HepG2 (cell line): ENCODE measurements at regions not wholly inside any gene's neighbourhood (a gene's known extent, or its start where the extent isn't known, plus 50 kb on each side); places are given as distances from the start of the nearest gene placed in this dataset.

Source experiments
- ATAC-seq: fragments of 200-7000 bp; cut with Tn5 transposase; 3 replicates; pipeline ENCODE4 v1.9.1; 2020; ENCODE audit warnings: mild to moderate bottlenecking, moderate library complexity
- BruUV-seq: library from RNA; stranded (reverse); fragments of 400-500 nt; replicated peaks from 2 replicates; lab custom pipeline; 2021; lab: Mats Ljungman, UMichigan
- CTCF ChIA-PET: fragments of 300-600 bp; formaldehyde crosslinking; extraction: SDS; loops from one replicate; lab custom pipeline; 2021; ENCODE audit warnings: low total read pairs, inconsistent platforms, low intra/inter-chr PET ratio; lab: Yijun Ruan, JAX
- POLR2A ChIA-PET: fragments of 350-600 bp; sonication (Branson Sonifier 250); formaldehyde crosslinking; loops from one replicate; lab custom pipeline; 2020; ENCODE audit warnings: antibody characterized with exemption, inconsistent platforms; lab: Yijun Ruan, JAX
- DNase-seq: peaks from one replicate; pipeline ENCODE4 v3.0.0-alpha.2; 2015; ENCODE audit warnings: low spot score
- FAIRE-seq: peaks from 3 replicates; lab custom pipeline; 2011; peaks lifted over from hg19 to GRCh38; lab: Jason Lieb, UNC
- H2AFZ ChIP-seq: one replicate; pipeline ENCODE4 v1.6.1; 2011; ENCODE audit warnings: low read length, inconsistent platforms
- H3K27ac ChIP-seq: fragments of 300-600 bp; 3 replicates; pipeline ENCODE4 v1.8.0; 2011; ENCODE audit warnings: mixed run types, mild to moderate bottlenecking, mixed read lengths, low read length, inconsistent platforms; ENCODE audit not compliant: insufficient read depth; ENCODE audit errors: extremely low read length
- H3K27me3 ChIP-seq, 2 experiments: fragments of 200-600 bp in 1 of 2; 2 replicates in 1 of 2; 3 replicates in 1 of 2; pipeline versions ENCODE4 v1.6.0 to v1.8.0; 2011; ENCODE audit warnings: low read length in 2 of 2, mild to moderate bottlenecking in 2 of 2, moderate library complexity in 2 of 2, inconsistent platforms in 1 of 2; ENCODE audit not compliant: insufficient read depth in 2 of 2, control insufficient read depth in 1 of 2
- H3K36me3 ChIP-seq, 2 experiments: fragments of 200-600 bp in 1 of 2; replicated peaks in 1 of 2; 2 replicates in 1 of 2; 3 replicates in 1 of 2; pipeline versions ENCODE4 v1.5.1 to v1.8.0; 2011; ENCODE audit warnings: low read length in 2 of 2, inconsistent platforms in 1 of 2; ENCODE audit not compliant: insufficient read depth in 2 of 2, control insufficient read depth in 1 of 2
- H3K4me1 ChIP-seq: 2 replicates; pipeline ENCODE4 v1.5.1; 2012; ENCODE audit warnings: low read length, inconsistent platforms; ENCODE audit not compliant: insufficient read depth
- H3K4me2 ChIP-seq: 2 replicates; pipeline ENCODE4 v1.6.0; 2011; ENCODE audit warnings: low read depth, low read length, inconsistent platforms
- H3K4me3 ChIP-seq, 3 experiments: fragments of 200-600 bp in 1 of 3; sonication (generic), shearing (Covaris generic) in 1 of 3; replicated peaks in 1 of 3; 2 replicates each; pipeline ENCODE4 v1.5.1; 2011 to 2016; ENCODE audit warnings: low read length in 3 of 3, inconsistent platforms in 2 of 3, low read depth in 2 of 3, mild to moderate bottlenecking in 2 of 3, control low read depth in 1 of 3, mixed read lengths in 1 of 3; ENCODE audit not compliant: insufficient read depth in 1 of 3
- H3K79me2 ChIP-seq: one replicate; pipeline ENCODE4 v1.6.1; 2011; ENCODE audit warnings: low read length, inconsistent platforms; ENCODE audit not compliant: insufficient read depth
- H3K9ac ChIP-seq: 2 replicates; pipeline ENCODE4 v1.6.0; 2011; ENCODE audit warnings: mild to moderate bottlenecking, low read depth, low read length, inconsistent platforms; ENCODE audit not compliant: insufficient read depth
- H3K9me3 ChIP-seq: 2 replicates; pipeline ENCODE4 v1.5.1; 2012; ENCODE audit warnings: mild to moderate bottlenecking, low read length
- H4K20me1 ChIP-seq: 2 replicates; pipeline ENCODE4 v1.6.0; 2011; ENCODE audit warnings: inconsistent platforms, mild to moderate bottlenecking, low read length, moderate library complexity; ENCODE audit not compliant: insufficient read depth
- CEBPB ChIP-seq: IDR thresholded peaks from 2 replicates; pipeline ENCODE4 v1.6.1; 2011; ENCODE audit warnings: low read depth, low read length, improper control_type of control experiment, borderline replicate concordance
- HNRNPUL1 ChIP-seq: fragments of 200-400 bp; formaldehyde crosslinking; IDR thresholded peaks from 2 replicates; pipeline ENCODE4 v1.6.1; 2017; ENCODE audit warnings: low read depth, mild to moderate bottlenecking, low read length, moderate library complexity
- KLF9 ChIP-seq: IDR thresholded peaks from 2 replicates; pipeline ENCODE4 v1.6.1; 2016; ENCODE audit warnings: low read depth
- MAF1 ChIP-seq: sonication (generic); formaldehyde crosslinking; IDR thresholded peaks from 2 replicates; pipeline ENCODE4 v1.5.0; 2020; ENCODE audit warnings: missing genetic modification reagents, borderline replicate concordance
- MXD1 ChIP-seq: sonication (generic); formaldehyde crosslinking; IDR thresholded peaks from 2 replicates; pipeline ENCODE4 v1.4.0; 2020; ENCODE audit warnings: mild to moderate bottlenecking, missing genetic modification reagents
- RNF219 ChIP-seq: sonication (generic); formaldehyde crosslinking; IDR thresholded peaks from 2 replicates; pipeline ENCODE4 v1.5.0; 2020; ENCODE audit warnings: mild to moderate bottlenecking, missing genetic modification reagents
- RXRB ChIP-seq: IDR thresholded peaks from 2 replicates; pipeline ENCODE4 v1.6.1; 2016; ENCODE audit warnings: borderline replicate concordance, missing genetic modification reagents, missing compliant biosample characterization
- SRSF4 ChIP-seq: fragments of 200-400 bp; formaldehyde crosslinking; IDR thresholded peaks from one replicate; pipeline ENCODE4 v1.6.1; 2018; ENCODE audit warnings: mild to moderate bottlenecking, low read depth, low read length, moderate library complexity; ENCODE audit not compliant: poor library complexity, severe bottlenecking
- TARDBP ChIP-seq: sonication (generic); formaldehyde crosslinking; IDR thresholded peaks from 2 replicates; pipeline ENCODE4 v1.8.0; 2022; ENCODE audit warnings: mild to moderate bottlenecking, missing genetic modification reagents
- THAP7 ChIP-seq: sonication (generic); formaldehyde crosslinking; IDR thresholded peaks from 2 replicates; pipeline ENCODE4 v1.8.1; 2023; ENCODE audit warnings: mild to moderate bottlenecking, missing genetic modification reagents
- TP53 ChIP-seq: sonication (generic); formaldehyde crosslinking; conservative IDR thresholded peaks from 2 replicates; pipeline ENCODE4 v1.4.0; 2020; ENCODE audit warnings: missing genetic modification reagents
- ZNF143 ChIP-seq: sonication (generic); formaldehyde crosslinking; IDR thresholded peaks from 2 replicates; pipeline ENCODE4 v1.4.0; 2020; ENCODE audit warnings: missing genetic modification reagents
- ZNF224 ChIP-seq: sonication (generic); formaldehyde crosslinking; IDR thresholded peaks from 2 replicates; pipeline ENCODE4 v1.5.0; 2020; ENCODE audit warnings: mild to moderate bottlenecking, missing genetic modification reagents
- ZNF30 ChIP-seq: sonication (generic); formaldehyde crosslinking; IDR thresholded peaks from 2 replicates; pipeline ENCODE4 v1.5.0; 2020; ENCODE audit warnings: mild to moderate bottlenecking, missing genetic modification reagents
- ZNF644 ChIP-seq: IDR thresholded peaks from 2 replicates; pipeline ENCODE4 v1.6.1; 2016; ENCODE audit warnings: low read depth
- ZNF772 ChIP-seq: sonication (generic); formaldehyde crosslinking; IDR thresholded peaks from 2 replicates; pipeline ENCODE4 v1.5.0; 2020; ENCODE audit warnings: mild to moderate bottlenecking, missing genetic modification reagents
- ZNF788 ChIP-seq: sonication (generic); formaldehyde crosslinking; IDR thresholded peaks from 2 replicates; pipeline ENCODE4 v1.5.0; 2020; ENCODE audit warnings: mild to moderate bottlenecking, missing genetic modification reagents, borderline replicate concordance
- ZZZ3 ChIP-seq: sonication (generic); formaldehyde crosslinking; IDR thresholded peaks from 2 replicates; pipeline ENCODE4 v1.4.0; 2020; ENCODE audit warnings: missing genetic modification reagents, mild to moderate bottlenecking, borderline replicate concordance
- WGBS: methylation state at CpG from one replicate; pipeline ENCODE4 v1.1.6; 2017; ENCODE audit warnings: low lambda C conversion rate; 5-methylcytosine and 5-hydroxymethylcytosine counted together
- in situ Hi-C: cut with HindIII; loops from 2 replicates; pipeline ENCODE4 v1.10.0; 2017; ENCODE audit warnings: low pct_unique_long_range_greater_than_20kb; ENCODE audit not compliant: extremely low pct_ligation_motif_present
- intact Hi-C: fragments of 100-400 bp; cut with micrococcal nuclease; formaldehyde crosslinking; loops from one replicate; pipeline ENCODE4 v1.10.0; 2022; ENCODE audit not compliant: unreplicated experiment
- TF ChIP-seq, protein P1 (sequence below): sonication (generic); formaldehyde crosslinking; IDR thresholded peaks from 2 replicates; pipeline ENCODE4 v1.5.0; 2020; ENCODE audit warnings: missing genetic modification reagents

- CTCF ChIA-PET = no interaction called here
- DNase-seq = no peak
- H2AFZ ChIP-seq = no peak overlapping the region
- 79% methylated on average over 2 of the region's 2 CpGs for WGBS
- BruUV-seq = no TSS peak
- no peak overlapping the region for H3K9ac ChIP-seq
- in situ Hi-C loops = no loop called here
- no peak overlapping the region for H3K27ac ChIP-seq
- no peak for ATAC-seq
- peaks cover 1 to 26% of the 10 kb centered on the region in 2 experiments; a peak in 3 of 5 replicates for H3K27me3 ChIP-seq
- no peak overlapping the region for H3K4me3 ChIP-seq
- H3K9me3 ChIP-seq = no peaks in the 10 kb centered on the region
- no peak for FAIRE-seq
- POLR2A ChIA-PET = no interaction called here
- H3K4me2 ChIP-seq = no peak overlapping the region
- H3K4me1 ChIP-seq = no peaks in the 10 kb centered on the region
- intact Hi-C loops = no loop called here
- no peaks in the 10 kb centered on the region for H3K79me2 ChIP-seq
- no peaks in the 10 kb centered on the region for H4K20me1 ChIP-seq
- H3K36me3 ChIP-seq = no peaks in the 10 kb centered on the region
- no peak for TF ChIP-seq CEBPB
- TF ChIP-seq, protein P1, sequence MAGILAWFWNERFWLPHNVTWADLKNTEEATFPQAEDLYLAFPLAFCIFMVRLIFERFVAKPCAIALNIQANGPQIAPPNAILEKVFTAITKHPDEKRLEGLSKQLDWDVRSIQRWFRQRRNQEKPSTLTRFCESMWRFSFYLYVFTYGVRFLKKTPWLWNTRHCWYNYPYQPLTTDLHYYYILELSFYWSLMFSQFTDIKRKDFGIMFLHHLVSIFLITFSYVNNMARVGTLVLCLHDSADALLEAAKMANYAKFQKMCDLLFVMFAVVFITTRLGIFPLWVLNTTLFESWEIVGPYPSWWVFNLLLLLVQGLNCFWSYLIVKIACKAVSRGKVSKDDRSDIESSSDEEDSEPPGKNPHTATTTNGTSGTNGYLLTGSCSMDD = no peak
- TF ChIP-seq THAP7 (CRISPR knock-in tag) = no peak
- no peak for TF ChIP-seq ZNF788 (CRISPR knock-in tag)
- no peak for TF ChIP-seq TARDBP (CRISPR knock-in tag)
- TF ChIP-seq TP53 (CRISPR knock-in tag) = no peak
- TF ChIP-seq SRSF4 = no peak
- no peak for TF ChIP-seq ZNF772 (CRISPR knock-in tag)
- no peak for TF ChIP-seq RNF219 (CRISPR knock-in tag)
- TF ChIP-seq ZNF644 (CRISPR knock-in tag) = no peak
- TF ChIP-seq KLF9 = no peak
- TF ChIP-seq ZZZ3 (CRISPR knock-in tag) = no peak
- no peak for TF ChIP-seq HNRNPUL1
- TF ChIP-seq RXRB (CRISPR knock-in tag) = no peak
- no peak for TF ChIP-seq ZNF30 (CRISPR knock-in tag)
- TF ChIP-seq MAF1 (CRISPR knock-in tag) = no peak
- no peak for TF ChIP-seq ZNF143
- no peak for TF ChIP-seq ZNF224 (CRISPR knock-in tag)
- no peak for TF ChIP-seq MXD1 (CRISPR knock-in tag)
Observed at GRCh38 chr5:61622156-61622555, 290.1 kb downstream of the ZSWIM6 start.
